ENCODE measurements at regions not wholly inside any gene's neighbourhood (a gene's known extent, or its start where the extent isn't known, plus 50 kb on each side); places are given as distances from the start of the nearest gene placed in this dataset.

DNA sequence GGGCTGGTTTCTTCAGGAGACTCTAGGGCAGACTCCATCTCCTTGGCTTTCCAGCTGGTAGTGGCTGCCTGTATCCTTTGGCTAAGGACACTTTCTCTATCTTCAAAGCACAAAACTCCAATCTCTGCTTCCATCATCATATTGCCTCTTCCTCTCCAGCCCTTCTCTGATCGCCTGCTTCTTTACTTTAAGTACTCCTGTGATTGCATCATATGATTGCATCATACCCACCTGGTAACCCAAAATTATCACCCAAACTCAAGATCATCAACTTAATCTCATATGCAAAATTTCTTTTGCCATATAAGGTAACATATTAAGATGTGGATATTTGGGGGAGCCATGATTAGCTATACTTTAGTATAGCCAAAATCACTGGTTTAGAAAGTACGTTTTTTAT is 1092.6 kb upstream of the CDH6 start:
- TF ChIP-seq, protein P1, sequence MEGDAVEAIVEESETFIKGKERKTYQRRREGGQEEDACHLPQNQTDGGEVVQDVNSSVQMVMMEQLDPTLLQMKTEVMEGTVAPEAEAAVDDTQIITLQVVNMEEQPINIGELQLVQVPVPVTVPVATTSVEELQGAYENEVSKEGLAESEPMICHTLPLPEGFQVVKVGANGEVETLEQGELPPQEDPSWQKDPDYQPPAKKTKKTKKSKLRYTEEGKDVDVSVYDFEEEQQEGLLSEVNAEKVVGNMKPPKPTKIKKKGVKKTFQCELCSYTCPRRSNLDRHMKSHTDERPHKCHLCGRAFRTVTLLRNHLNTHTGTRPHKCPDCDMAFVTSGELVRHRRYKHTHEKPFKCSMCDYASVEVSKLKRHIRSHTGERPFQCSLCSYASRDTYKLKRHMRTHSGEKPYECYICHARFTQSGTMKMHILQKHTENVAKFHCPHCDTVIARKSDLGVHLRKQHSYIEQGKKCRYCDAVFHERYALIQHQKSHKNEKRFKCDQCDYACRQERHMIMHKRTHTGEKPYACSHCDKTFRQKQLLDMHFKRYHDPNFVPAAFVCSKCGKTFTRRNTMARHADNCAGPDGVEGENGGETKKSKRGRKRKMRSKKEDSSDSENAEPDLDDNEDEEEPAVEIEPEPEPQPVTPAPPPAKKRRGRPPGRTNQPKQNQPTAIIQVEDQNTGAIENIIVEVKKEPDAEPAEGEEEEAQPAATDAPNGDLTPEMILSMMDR (IDR thresholded peaks at IDR 0.05; ENCODE audit: low read depth, low read length), result no peak
- no peak for TF ChIP-seq POLR2A (IDR thresholded peaks at IDR 0.05; ENCODE audit: extremely low read depth, insufficient read length)
- TF ChIP-seq, protein P2, sequence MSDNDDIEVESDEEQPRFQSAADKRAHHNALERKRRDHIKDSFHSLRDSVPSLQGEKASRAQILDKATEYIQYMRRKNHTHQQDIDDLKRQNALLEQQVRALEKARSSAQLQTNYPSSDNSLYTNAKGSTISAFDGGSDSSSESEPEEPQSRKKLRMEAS (IDR thresholded peaks at IDR 0.05; ENCODE audit: low read depth, low read length), result no peak
